Thoracic aorta (tissue), 2 donors: ENCODE measurements at regions not wholly inside any gene's neighbourhood (a gene's known extent, or its start where the extent isn't known, plus 50 kb on each side); places are given as distances from the start of the nearest gene placed in this dataset.

Experiments
- ATAC-seq: fragments of 150-250 bp; one replicate; pipeline ENCODE4 v1.8.0; 2017; ENCODE audit warnings: low read depth; ENCODE audit not compliant: insufficient number of reproducible peaks, low FRiP score
- DNase-seq: peaks from one replicate; pipeline ENCODE4 v3.0.0-alpha.2; 2020; ENCODE audit warnings: low spot score
- H3K27ac ChIP-seq, 2 donors: fragments of 200-600 bp; sonication (generic); 1 replicate in 1 of 2; 2 replicates in 1 of 2; pipeline ENCODE4 v1.5.1; 2016; ENCODE audit warnings: mild to moderate bottlenecking in 2 of 2, moderate library complexity in 2 of 2
- H3K27me3 ChIP-seq: fragments of 200-600 bp; sonication (generic); replicated peaks from 2 replicates; pipeline ENCODE4 v1.6.0; 2016; ENCODE audit warnings: mild to moderate bottlenecking; ENCODE audit not compliant: insufficient read depth
- H3K36me3 ChIP-seq: fragments of 200-600 bp; sonication (generic); one replicate; pipeline ENCODE4 v1.5.1; 2016
- H3K4me1 ChIP-seq, 2 donors: fragments of 200-600 bp; sonication (generic); 1 replicate in 1 of 2; 2 replicates in 1 of 2; pipeline versions ENCODE4 v1.5.1 to v1.6.0; 2016; ENCODE audit warnings: low read depth in 2 of 2, mild to moderate bottlenecking in 1 of 2; ENCODE audit not compliant: control insufficient read depth in 1 of 2
- H3K4me3 ChIP-seq: fragments of 200-600 bp; sonication (generic); 2 replicates; pipeline ENCODE4 v1.5.1; 2016; ENCODE audit warnings: mild to moderate bottlenecking
- H3K9me3 ChIP-seq: fragments of 200-600 bp; sonication (generic); 2 replicates; pipeline ENCODE4 v1.5.1; 2016
- CTCF ChIP-seq: fragments of 200-600 bp; sonication (generic); IDR thresholded peaks from one replicate; pipeline ENCODE4 v1.5.1; 2019; ENCODE audit warnings: antibody characterized with exemption

- Histone ChIP-seq H3K27ac (no peak overlapping the region), H3K4me3 (no peak overlapping the region), H3K36me3 (no peaks in the 10 kb centered on the region), H3K4me1 (no peaks in the 10 kb centered on the region), H3K9me3 (no peaks in the 10 kb centered on the region), H3K27me3 (no peaks in the 10 kb centered on the region)
- no peak for TF ChIP-seq CTCF
- DNase-seq (no peak), ATAC-seq (no peak)
Measured at GRCh38 chr14:58780185-58780584, 142.4 kb downstream of the DACT1 start.

- no peaks in the 10 kb centered on the region for H3K36me3 ChIP-seq
- DNase-seq = no peak
- H3K27ac ChIP-seq = no peak overlapping the region
- no peaks in the 10 kb centered on the region for H3K4me1 ChIP-seq
- no peak overlapping the region for H3K4me3 ChIP-seq
- H3K27me3 ChIP-seq = no peaks in the 10 kb centered on the region
- TF ChIP-seq CTCF = no peak
- H3K9me3 ChIP-seq = no peaks in the 10 kb centered on the region
- ATAC-seq = no peak
Measured at GRCh38 chr14:58780605-58781004, 142.8 kb downstream of the DACT1 start.

- H3K27ac ChIP-seq = no peak overlapping the region
- no peaks in the 10 kb centered on the region for H3K36me3 ChIP-seq
- H3K4me3 ChIP-seq = no peak overlapping the region
- no peaks in the 10 kb centered on the region for H3K27me3 ChIP-seq
- ATAC-seq (no peak), DNase-seq (no peak)
- TF ChIP-seq CTCF = no peak
- H3K9me3 ChIP-seq = no peaks in the 10 kb centered on the region
- H3K4me1 ChIP-seq = no peaks in the 10 kb centered on the region
Measured at GRCh38 chr14:58782011-58782410, 144.2 kb downstream of the DACT1 start.

- ATAC-seq = no peak
- Histone ChIP-seq H3K36me3 (no peaks in the 10 kb centered on the region), H3K4me1 (no peaks in the 10 kb centered on the region), H3K27ac (no peak overlapping the region), H3K4me3 (no peak overlapping the region), H3K27me3 (no peaks in the 10 kb centered on the region), H3K9me3 (no peaks in the 10 kb centered on the region)
- DNase-seq = no peak
- no peak for TF ChIP-seq CTCF
Measured at GRCh38 chr14:58783792-58784511, 146.2 kb downstream of the DACT1 start.

- no peaks in the 10 kb centered on the region for H3K9me3 ChIP-seq
- H3K27ac ChIP-seq = no peak overlapping the region
- H3K27me3 ChIP-seq = no peaks in the 10 kb centered on the region
- H3K36me3 ChIP-seq = no peaks in the 10 kb centered on the region
- H3K4me1 ChIP-seq = no peaks in the 10 kb centered on the region
- H3K4me3 ChIP-seq = no peak overlapping the region
- no peak for DNase-seq
- TF ChIP-seq CTCF = no peak
- ATAC-seq = no peak
Measured at GRCh38 chr14:58784931-58785330, 147.2 kb downstream of the DACT1 start.
